Astrocyte (in vitro differentiated cells and primary cell): ENCODE measurements at regions not wholly inside any gene's neighbourhood (a gene's known extent, or its start where the extent isn't known, plus 50 kb on each side); places are given as distances from the start of the nearest gene placed in this dataset.

Experiments
- DNase-seq: peaks from one replicate; pipeline ENCODE4 v3.0.0-alpha.2; 2010; ENCODE audit warnings: low read depth
- FAIRE-seq: peaks from 2 replicates; lab custom pipeline; 2011; peaks lifted over from hg19 to GRCh38; lab: Jason Lieb, UNC
- H2AFZ ChIP-seq: 2 replicates; pipeline ENCODE4 v1.6.0; 2012; ENCODE audit warnings: low read depth, low read length, inconsistent platforms
- H3K27ac ChIP-seq: 2 replicates; pipeline ENCODE4 v1.5.1; 2011; ENCODE audit warnings: low read depth, low read length, inconsistent platforms
- H3K27me3 ChIP-seq: 2 replicates; pipeline ENCODE4 v1.6.0; 2011; ENCODE audit warnings: low read length, inconsistent platforms; ENCODE audit not compliant: insufficient read depth
- H3K36me3 ChIP-seq: 2 replicates; pipeline ENCODE4 v1.5.1; 2011; ENCODE audit warnings: low read length, inconsistent platforms; ENCODE audit not compliant: insufficient read depth
- H3K4me1 ChIP-seq: 2 replicates; pipeline ENCODE4 v1.5.1; 2011; ENCODE audit warnings: low read length, inconsistent platforms; ENCODE audit not compliant: insufficient read depth
- H3K4me2 ChIP-seq: 2 replicates; pipeline ENCODE4 v1.6.0; 2012; ENCODE audit warnings: low read length, inconsistent platforms
- H3K4me3 ChIP-seq: 2 replicates; pipeline ENCODE4 v1.5.1; 2011; ENCODE audit warnings: low read depth, mild to moderate bottlenecking, low read length, inconsistent platforms; ENCODE audit not compliant: insufficient read depth
- H3K79me2 ChIP-seq: 2 replicates; pipeline ENCODE4 v1.6.0; 2012; ENCODE audit warnings: mild to moderate bottlenecking, low read length, inconsistent platforms; ENCODE audit not compliant: insufficient read depth
- H3K9ac ChIP-seq: 2 replicates; pipeline ENCODE4 v1.6.0; 2012; ENCODE audit warnings: mild to moderate bottlenecking, low read length, inconsistent platforms
- H3K9me3 ChIP-seq: 2 replicates; pipeline ENCODE4 v1.5.1; 2012; ENCODE audit warnings: low read depth, mild to moderate bottlenecking, low read length, inconsistent platforms; ENCODE audit not compliant: insufficient read depth
- H4K20me1 ChIP-seq: 2 replicates; pipeline ENCODE4 v1.6.0; 2012; ENCODE audit warnings: low read length, inconsistent platforms; ENCODE audit not compliant: insufficient read depth
- H3K27ac Mint-ChIP-seq: one replicate; pipeline ENCODE4 v1.8.0; 2021; ENCODE audit warnings: mild to moderate bottlenecking, mixed read lengths; ENCODE audit not compliant: unreplicated experiment
- H3K27me3 Mint-ChIP-seq: one replicate; pipeline ENCODE4 v1.8.0; 2021; ENCODE audit warnings: low read depth, mixed read lengths; ENCODE audit not compliant: unreplicated experiment
- H3K36me3 Mint-ChIP-seq: one replicate; pipeline ENCODE4 v1.8.0; 2021; ENCODE audit warnings: low read depth, mixed read lengths; ENCODE audit not compliant: unreplicated experiment
- H3K4me1 Mint-ChIP-seq: one replicate; pipeline ENCODE4 v1.8.0; 2021; ENCODE audit warnings: low read depth, mixed read lengths; ENCODE audit not compliant: unreplicated experiment
- H3K4me3 Mint-ChIP-seq: one replicate; pipeline ENCODE4 v1.8.0; 2021; ENCODE audit warnings: mild to moderate bottlenecking, moderate library complexity, mixed read lengths; ENCODE audit not compliant: unreplicated experiment
- H3K9me3 Mint-ChIP-seq: one replicate; pipeline ENCODE4 v1.8.0; 2021; ENCODE audit warnings: mild to moderate bottlenecking, mixed read lengths; ENCODE audit not compliant: unreplicated experiment
- CTCF ChIP-seq: IDR thresholded peaks from 2 replicates; pipeline ENCODE4 v1.5.1; 2011; ENCODE audit warnings: low read depth, mild to moderate bottlenecking, inconsistent platforms, low read length, moderate library complexity; ENCODE audit not compliant: insufficient read depth
- EZH2 ChIP-seq: IDR thresholded peaks from 2 replicates; pipeline ENCODE4 v1.6.1; 2012; ENCODE audit warnings: mild to moderate bottlenecking, low read length, inconsistent platforms; ENCODE audit not compliant: insufficient read depth

GRCh38 chr13:99863789-99864626 lies 107.6 kb downstream of the ZIC5 start:
- Histone ChIP-seq H3K27me3 (peaks cover 12% of the 10 kb centered on the region), H4K20me1 (no peaks in the 10 kb centered on the region), H3K79me2 (no peaks in the 10 kb centered on the region), H3K4me3 (no peak overlapping the region), H2AFZ (no peak overlapping the region), H3K27ac (no peak overlapping the region), H3K9ac (no peak overlapping the region), H3K4me2 (no peak overlapping the region), H3K9me3 (no peaks in the 10 kb centered on the region), H3K4me1 (no peaks in the 10 kb centered on the region), H3K36me3 (no peaks in the 10 kb centered on the region)
- DNase-seq (no peak), FAIRE-seq (no peak)
- H3K9me3 Mint-ChIP-seq, result no peaks in the 10 kb centered on the region
- no peaks in the 10 kb centered on the region for H3K4me1 Mint-ChIP-seq
- H3K27ac Mint-ChIP-seq, result no peak overlapping the region
- peaks cover 4% of the 10 kb centered on the region for H3K36me3 Mint-ChIP-seq
- TF ChIP-seq CTCF, result no peak
- TF ChIP-seq EZH2, result no peak
- H3K4me3 Mint-ChIP-seq, result no peak overlapping the region
- peaks cover 27% of the 10 kb centered on the region for H3K27me3 Mint-ChIP-seq

- Histone ChIP-seq H4K20me1 (no peaks in the 10 kb centered on the region), H3K4me1 (no peaks in the 10 kb centered on the region), H2AFZ (no peak overlapping the region), H3K4me3 (no peak overlapping the region), H3K4me2 (no peak overlapping the region), H3K27me3 (peaks cover 9% of the 10 kb centered on the region), H3K27ac (no peak overlapping the region), H3K79me2 (no peaks in the 10 kb centered on the region), H3K9me3 (no peaks in the 10 kb centered on the region), H3K36me3 (no peaks in the 10 kb centered on the region), H3K9ac (no peak overlapping the region)
- Mint-ChIP-seq H3K4me3 (no peak overlapping the region), H3K27ac (no peak overlapping the region), H3K27me3 (peaks cover 39% of the 10 kb centered on the region), H3K36me3 (peaks cover 4% of the 10 kb centered on the region), H3K4me1 (no peaks in the 10 kb centered on the region), H3K9me3 (no peaks in the 10 kb centered on the region)
- TF ChIP-seq CTCF, result no peak
- TF ChIP-seq EZH2, result no peak
- DNase-seq (no peak), FAIRE-seq (no peak)
Observed at GRCh38 chr13:99862244-99862643, 109.3 kb downstream of the ZIC5 start.

GRCh38 chr13:99861771-99862170 lies 109.8 kb downstream of the ZIC5 start:
- H3K27me3 ChIP-seq, result peaks cover 9% of the 10 kb centered on the region
- H3K9ac ChIP-seq, result no peak overlapping the region
- H3K4me1 Mint-ChIP-seq, result no peaks in the 10 kb centered on the region
- no peaks in the 10 kb centered on the region for H3K36me3 ChIP-seq
- FAIRE-seq, result no peak
- no peak overlapping the region for H3K27ac Mint-ChIP-seq
- H3K9me3 ChIP-seq, result no peaks in the 10 kb centered on the region
- H3K27me3 Mint-ChIP-seq, result peaks cover 40% of the 10 kb centered on the region
- H2AFZ ChIP-seq, result no peak overlapping the region
- no peaks in the 10 kb centered on the region for H3K4me1 ChIP-seq
- peaks cover 4% of the 10 kb centered on the region for H3K36me3 Mint-ChIP-seq
- H3K27ac ChIP-seq, result no peak overlapping the region
- TF ChIP-seq CTCF (no peak), EZH2 (no peak)
- H3K4me2 ChIP-seq, result no peak overlapping the region
- DNase-seq, result no peak
- H3K4me3 Mint-ChIP-seq, result no peak overlapping the region
- no peaks in the 10 kb centered on the region for H3K79me2 ChIP-seq
- no peaks in the 10 kb centered on the region for H3K9me3 Mint-ChIP-seq
- no peak overlapping the region for H3K4me3 ChIP-seq
- no peaks in the 10 kb centered on the region for H4K20me1 ChIP-seq
